Adrenal gland (tissue), 9 donors: ENCODE measurements at regions not wholly inside any gene's neighbourhood (a gene's known extent, or its start where the extent isn't known, plus 50 kb on each side); places are given as distances from the start of the nearest gene placed in this dataset.

Source experiments
- DNase-seq, 7 donors: peaks; one replicate each; pipeline ENCODE4 v3.0.0-alpha.2; 2019 to 2020
- H3K27ac ChIP-seq, 5 donors: fragments of 200-600 bp; sonication (generic) in 4 of 5; 1 replicate in 3 of 5; 2 replicates in 2 of 5; pipeline versions ENCODE4 v1.5.1 to v1.8.0; 2016 to 2020; ENCODE audit warnings: mild to moderate bottlenecking in 1 of 5
- H3K27me3 ChIP-seq: fragments of 200-600 bp; 2 replicates; pipeline ENCODE4 v1.8.0; 2021
- H3K36me3 ChIP-seq, 2 donors: fragments of 200-600 bp; replicated peaks in 1 of 2; 1 replicate in 1 of 2; 2 replicates in 1 of 2; pipeline versions ENCODE4 v1.5.1 to v1.8.0; 2018 to 2022
- H3K4me1 ChIP-seq, 2 donors: fragments of 200-600 bp; replicated peaks in 1 of 2; 1 replicate in 1 of 2; 2 replicates in 1 of 2; pipeline versions ENCODE4 v1.5.1 to v1.8.0; 2018 to 2021
- H3K4me3 ChIP-seq, 4 donors: fragments of 200-600 bp; sonication (generic) in 3 of 4; one replicate each; pipeline ENCODE4 v1.5.1; 2016 to 2018
- H3K9me3 ChIP-seq, 3 donors: fragments of 200-600 bp; sonication (generic) in 1 of 3; replicated peaks in 1 of 3; 1 replicate in 2 of 3; 2 replicates in 1 of 3; pipeline versions ENCODE4 v1.5.1 to v1.8.0; 2016 to 2021
- POLR2A ChIP-seq, 2 donors: fragments of 450-650 bp; IDR thresholded peaks; one replicate each; pipeline ENCODE4 v1.6.1; 2017; ENCODE audit warnings: antibody characterized with exemption in 2 of 2, mild to moderate bottlenecking in 2 of 2, moderate library complexity in 1 of 2
- WGBS, 4 donors: extraction: QIAGEN DNeasy Blood & Tissue Kit in 2 of 4; methylation state at CpG; one replicate each; pipeline versions ENCODE4 v1.1.5 to v1.1.7; 2013 to 2017; 5-methylcytosine and 5-hydroxymethylcytosine counted together
- intact Hi-C, 2 donors: fragments of 100-400 bp; cut with DNase I; formaldehyde crosslinking; loops; one replicate each; pipeline versions ENCODE4 v1.14.1 to v1.15.0; 2022 to 2023
- TF ChIP-seq, protein P1 (sequence below), 6 experiments: fragments of 450-650 bp in 4 of 6; fragments of 200-600 bp in 2 of 6; sonication (generic) in 1 of 6; IDR thresholded peaks; 1 replicate in 5 of 6; 2 replicates in 1 of 6; pipeline versions ENCODE4 v1.5.1 to v1.8.0; 2016 to 2021; ENCODE audit warnings: antibody characterized with exemption in 6 of 6, mild to moderate bottlenecking in 2 of 6, moderate library complexity in 1 of 6
- donor health status: healthy with polysubstance abuse.
- donor health status: Bipolar disorder and iron deficiency.
- donor health status: DM: yes; HTN: yes; CAD: no.
- donor health status: DM: no; HTN: no; CAD: no.
- donor health status: DM: no; HTN: no; CAD: no.

DNA sequence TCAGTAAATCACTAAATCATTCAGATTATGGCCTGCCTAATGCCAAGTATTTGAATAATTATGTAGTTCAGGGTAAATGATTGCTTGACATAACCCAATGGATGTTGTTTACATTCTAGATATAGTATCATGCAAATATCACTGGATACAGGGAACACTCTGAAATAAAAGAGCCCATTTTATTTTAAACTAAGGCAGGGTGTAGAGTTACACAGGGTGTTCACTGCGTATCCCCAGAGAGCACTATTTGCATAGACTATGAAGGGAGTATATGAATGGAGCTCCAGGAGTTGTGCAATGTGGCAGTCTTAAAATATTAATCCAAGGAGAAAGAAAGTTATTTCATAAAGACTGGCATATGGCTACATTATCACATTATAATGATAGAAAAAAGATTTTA, 701.1 kb upstream of the KLHL29 start:
- Histone ChIP-seq H3K4me3 (no peak overlapping the region), H3K27ac (no peak overlapping the region), H3K27me3 (no peaks in the 10 kb centered on the region), H3K4me1 (no peaks in the 10 kb centered on the region), H3K36me3 (no peaks in the 10 kb centered on the region), H3K9me3 (no peaks in the 10 kb centered on the region)
- intact Hi-C loops, result no loop called here
- TF ChIP-seq POLR2A (IDR thresholded peaks at IDR 0.05), result no peak
- TF ChIP-seq, protein P1, sequence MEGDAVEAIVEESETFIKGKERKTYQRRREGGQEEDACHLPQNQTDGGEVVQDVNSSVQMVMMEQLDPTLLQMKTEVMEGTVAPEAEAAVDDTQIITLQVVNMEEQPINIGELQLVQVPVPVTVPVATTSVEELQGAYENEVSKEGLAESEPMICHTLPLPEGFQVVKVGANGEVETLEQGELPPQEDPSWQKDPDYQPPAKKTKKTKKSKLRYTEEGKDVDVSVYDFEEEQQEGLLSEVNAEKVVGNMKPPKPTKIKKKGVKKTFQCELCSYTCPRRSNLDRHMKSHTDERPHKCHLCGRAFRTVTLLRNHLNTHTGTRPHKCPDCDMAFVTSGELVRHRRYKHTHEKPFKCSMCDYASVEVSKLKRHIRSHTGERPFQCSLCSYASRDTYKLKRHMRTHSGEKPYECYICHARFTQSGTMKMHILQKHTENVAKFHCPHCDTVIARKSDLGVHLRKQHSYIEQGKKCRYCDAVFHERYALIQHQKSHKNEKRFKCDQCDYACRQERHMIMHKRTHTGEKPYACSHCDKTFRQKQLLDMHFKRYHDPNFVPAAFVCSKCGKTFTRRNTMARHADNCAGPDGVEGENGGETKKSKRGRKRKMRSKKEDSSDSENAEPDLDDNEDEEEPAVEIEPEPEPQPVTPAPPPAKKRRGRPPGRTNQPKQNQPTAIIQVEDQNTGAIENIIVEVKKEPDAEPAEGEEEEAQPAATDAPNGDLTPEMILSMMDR (IDR thresholded peaks at IDR 0.05), result no peak
- 62 to 80% (median 74%) methylated on average over 1 of the region's 1 CpG for WGBS, 4 donors
- no peak for DNase-seq

DNA sequence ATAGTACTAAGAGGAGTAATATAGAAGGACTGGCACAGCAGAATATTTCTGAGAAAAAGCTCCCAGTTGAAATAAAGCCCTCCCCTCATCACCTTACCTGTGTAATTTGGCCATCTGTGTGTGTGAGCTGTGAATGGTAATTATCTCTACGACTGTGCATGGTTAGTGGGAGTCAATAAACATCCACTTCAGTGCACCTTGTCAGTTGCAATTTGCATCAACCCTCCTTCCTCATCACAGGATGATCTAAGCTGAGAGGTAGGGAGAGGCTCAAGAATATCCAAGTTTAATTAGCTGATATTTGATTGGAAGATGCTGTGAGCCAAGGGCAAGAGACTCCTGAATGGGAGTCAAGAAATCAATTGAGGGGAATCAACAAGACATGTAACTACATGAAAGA, 694.9 kb upstream of the KLHL29 start:
- Histone ChIP-seq H3K27ac (no peak overlapping the region), H3K9me3 (no peaks in the 10 kb centered on the region), H3K4me3 (no peak overlapping the region), H3K4me1 (no peaks in the 10 kb centered on the region), H3K36me3 (no peaks in the 10 kb centered on the region), H3K27me3 (no peaks in the 10 kb centered on the region)
- intact Hi-C loops, result no loop called here
- 71 to 89% (median 80%) methylated on average over 1 of the region's 1 CpG for WGBS, 4 donors
- TF ChIP-seq, protein P1 (IDR thresholded peaks at IDR 0.05), result no peak
- TF ChIP-seq POLR2A (IDR thresholded peaks at IDR 0.05), result no peak
- no peak for DNase-seq

DNA sequence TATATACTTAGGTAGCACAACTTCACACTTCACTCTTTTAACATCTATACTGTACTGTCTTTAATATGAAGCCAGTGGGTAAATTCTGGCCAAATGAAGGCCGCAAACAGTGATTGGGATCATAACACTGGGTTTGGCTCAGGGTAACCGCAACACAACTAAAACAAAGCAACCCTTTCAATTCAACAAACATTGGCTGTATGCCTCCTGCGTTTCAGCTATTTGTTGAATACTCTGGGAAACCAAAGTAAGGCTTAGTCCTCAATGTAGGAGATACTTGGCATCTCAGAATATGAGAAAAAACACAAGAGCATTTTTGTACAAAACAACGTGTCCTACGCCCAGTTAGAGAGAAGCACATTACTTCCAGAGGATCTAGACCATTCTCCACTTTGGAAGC, 693.3 kb upstream of the KLHL29 start:
- Histone ChIP-seq H3K27ac (no peak overlapping the region), H3K36me3 (no peaks in the 10 kb centered on the region), H3K4me3 (no peak overlapping the region), H3K27me3 (no peaks in the 10 kb centered on the region), H3K9me3 (no peaks in the 10 kb centered on the region), H3K4me1 (no peaks in the 10 kb centered on the region)
- 81 to 85% (median 81%) methylated on average over 5 of the region's 5 CpGs for WGBS, 4 donors
- intact Hi-C loops, result no loop called here
- DNase-seq, result no peak
- TF ChIP-seq, protein P1 (IDR thresholded peaks at IDR 0.05), result no peak
- no peak for TF ChIP-seq POLR2A (IDR thresholded peaks at IDR 0.05)

DNA sequence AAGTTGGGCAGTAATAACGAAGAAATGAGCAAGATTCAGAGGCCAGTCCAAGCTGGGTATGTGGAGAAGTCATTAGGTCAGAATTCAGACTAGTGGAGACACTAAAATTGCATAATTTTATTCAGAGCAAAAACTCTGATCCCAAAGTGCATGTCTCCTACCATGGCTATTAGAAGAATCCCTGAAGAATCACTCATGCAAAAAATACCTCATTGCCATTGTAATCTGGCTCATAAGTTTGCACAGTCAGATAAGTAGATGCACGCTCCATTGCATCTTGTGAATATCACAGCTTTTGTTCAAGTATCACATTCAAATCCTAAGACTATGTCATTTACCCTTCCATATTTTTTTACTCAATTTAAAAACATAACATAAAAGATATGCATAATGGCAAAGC, 692.2 kb upstream of the KLHL29 start:
- Histone ChIP-seq H3K27me3 (no peaks in the 10 kb centered on the region), H3K36me3 (no peaks in the 10 kb centered on the region), H3K4me3 (no peak overlapping the region), H3K27ac (no peak overlapping the region), H3K9me3 (no peaks in the 10 kb centered on the region), H3K4me1 (no peaks in the 10 kb centered on the region)
- 67 to 82% (median 76%) methylated on average over 2 of the region's 2 CpGs for WGBS, 4 donors
- intact Hi-C loops, result no loop called here
- no peak for TF ChIP-seq POLR2A (IDR thresholded peaks at IDR 0.05)
- TF ChIP-seq, protein P1 (IDR thresholded peaks at IDR 0.05), result no peak
- DNase-seq, result no peak
